Thyroid gland (tissue), 4 donors: ENCODE measurements at regions not wholly inside any gene's neighbourhood (a gene's known extent, or its start where the extent isn't known, plus 50 kb on each side); places are given as distances from the start of the nearest gene placed in this dataset.

ENCODE experiments used
- DNase-seq, 2 donors: peaks; one replicate each; pipeline ENCODE4 v3.0.0-alpha.2; 2019
- H3K27ac ChIP-seq, 3 donors: fragments of 200-600 bp; sonication (generic); 1 replicate in 2 of 3; 2 replicates in 1 of 3; pipeline ENCODE4 v1.5.1; 2016 to 2019; ENCODE audit warnings: mild to moderate bottlenecking in 1 of 3, moderate library complexity in 1 of 3
- H3K27me3 ChIP-seq: fragments of 200-600 bp; sonication (generic); one replicate; pipeline ENCODE4 v1.5.1; 2019
- H3K36me3 ChIP-seq, 2 donors: fragments of 200-600 bp; sonication (generic); one replicate each; pipeline ENCODE4 v1.5.1; 2016 to 2019
- H3K4me1 ChIP-seq, 2 donors: fragments of 200-600 bp; sonication (generic); one replicate each; pipeline ENCODE4 v1.5.1; 2017 to 2019
- H3K4me3 ChIP-seq, 3 donors: fragments of 200-600 bp; sonication (generic); replicated peaks in 1 of 3; 1 replicate in 2 of 3; 2 replicates in 1 of 3; pipeline ENCODE4 v1.5.1; 2016; ENCODE audit warnings: mild to moderate bottlenecking in 1 of 3
- H3K9me3 ChIP-seq: fragments of 200-600 bp; sonication (generic); one replicate; pipeline ENCODE4 v1.5.1; 2017
- CTCF ChIP-seq, 6 experiments: fragments of 200-600 bp in 3 of 6; fragments of 450-650 bp in 3 of 6; sonication (generic) in 3 of 6; IDR thresholded peaks; one replicate each; pipeline ENCODE4 v1.5.1; 2016 to 2019; ENCODE audit warnings: antibody characterized with exemption in 6 of 6, mild to moderate bottlenecking in 2 of 6, inconsistent platforms in 1 of 6, moderate library complexity in 1 of 6
- POLR2A ChIP-seq, 2 donors: fragments of 450-650 bp; IDR thresholded peaks; one replicate each; pipeline ENCODE4 v1.6.1; 2017; ENCODE audit warnings: antibody characterized with exemption in 2 of 2, mild to moderate bottlenecking in 2 of 2, moderate library complexity in 1 of 2
- WGBS, 2 donors: methylation state at CpG; one replicate each; pipeline ENCODE4 v1.1.5; 2017; 5-methylcytosine and 5-hydroxymethylcytosine counted together
- intact Hi-C: fragments of 100-400 bp; cut with DNase I; formaldehyde crosslinking; loops from one replicate; pipeline ENCODE4 v1.15.1; 2023

- Histone ChIP-seq H3K27ac (no peak overlapping the region), H3K36me3 (no peaks in the 10 kb centered on the region), H3K27me3 (no peaks in the 10 kb centered on the region), H3K9me3 (no peaks in the 10 kb centered on the region), H3K4me1 (no peaks in the 10 kb centered on the region), H3K4me3 (no peak overlapping the region)
- no peak for TF ChIP-seq CTCF (IDR thresholded peaks at IDR 0.05)
- TF ChIP-seq POLR2A (IDR thresholded peaks at IDR 0.05), result no peak
- 78 to 82% methylated on average over 13 of the region's 13 CpGs for WGBS, 2 donors
- intact Hi-C loops, result no loop called here
- DNase-seq, result no peak
Measured at GRCh38 chr9:82680179-82680935, 382.6 kb downstream of the RASEF start.

- DNase-seq, result no peak
- Histone ChIP-seq H3K27me3 (no peaks in the 10 kb centered on the region), H3K4me1 (no peaks in the 10 kb centered on the region), H3K36me3 (no peaks in the 10 kb centered on the region), H3K9me3 (no peaks in the 10 kb centered on the region), H3K27ac (no peak overlapping the region), H3K4me3 (no peak overlapping the region)
- intact Hi-C loops, result no loop called here
- TF ChIP-seq POLR2A (IDR thresholded peaks at IDR 0.05) (no peak), CTCF (IDR thresholded peaks at IDR 0.05) (no peak)
Measured at GRCh38 chr9:82681809-82682208, 381.1 kb downstream of the RASEF start.

- intact Hi-C loops, result no loop called here
- no peaks in the 10 kb centered on the region for H3K36me3 ChIP-seq
- TF ChIP-seq CTCF (IDR thresholded peaks at IDR 0.05) (no peak), POLR2A (IDR thresholded peaks at IDR 0.05) (no peak)
- DNase-seq, result no peak
- H3K4me1 ChIP-seq, result no peaks in the 10 kb centered on the region
- H3K9me3 ChIP-seq, result no peaks in the 10 kb centered on the region
- no peak overlapping the region for H3K27ac ChIP-seq
- no peak overlapping the region for H3K4me3 ChIP-seq
- no peaks in the 10 kb centered on the region for H3K27me3 ChIP-seq
- 79 to 86% methylated on average over 2 of the region's 2 CpGs for WGBS, 2 donors
Measured at GRCh38 chr9:82682431-82682830, 380.5 kb downstream of the RASEF start.

- H3K4me1 ChIP-seq, result no peaks in the 10 kb centered on the region
- no peak for DNase-seq
- WGBS, 2 donors, result 66 to 70% methylated on average over 2 to 3 of the region's 3 CpGs
- H3K36me3 ChIP-seq, result no peaks in the 10 kb centered on the region
- intact Hi-C loops, result no loop called here
- no peaks in the 10 kb centered on the region for H3K27me3 ChIP-seq
- H3K4me3 ChIP-seq, result no peak overlapping the region
- no peak for TF ChIP-seq CTCF (IDR thresholded peaks at IDR 0.05)
- TF ChIP-seq POLR2A (IDR thresholded peaks at IDR 0.05), result no peak
- no peak overlapping the region for H3K27ac ChIP-seq
- no peaks in the 10 kb centered on the region for H3K9me3 ChIP-seq
Measured at GRCh38 chr9:82695704-82696103, 367.2 kb downstream of the RASEF start.

GRCh38 chr9:82706786-82707185 is 356.2 kb downstream of the RASEF start:
- no peak overlapping the region for H3K27ac ChIP-seq

More at GRCh38 chr9:82706786-82707185, 356.2 kb downstream of the RASEF start:
- H3K36me3 ChIP-seq, result no peaks in the 10 kb centered on the region
- DNase-seq, result no peak
- intact Hi-C loops, result no loop called here
- 85 to 87% methylated on average over 5 of the region's 5 CpGs for WGBS, 2 donors
- no peak for TF ChIP-seq CTCF (IDR thresholded peaks at IDR 0.05)
- TF ChIP-seq POLR2A (IDR thresholded peaks at IDR 0.05), result no peak
- H3K4me3 ChIP-seq, result no peak overlapping the region
- no peaks in the 10 kb centered on the region for H3K27me3 ChIP-seq
- no peaks in the 10 kb centered on the region for H3K9me3 ChIP-seq
- H3K4me1 ChIP-seq, result no peaks in the 10 kb centered on the region
